ENCODE measurements at regions not wholly inside any gene's neighbourhood (a gene's known extent, or its start where the extent isn't known, plus 50 kb on each side); places are given as distances from the start of the nearest gene placed in this dataset.

DNA sequence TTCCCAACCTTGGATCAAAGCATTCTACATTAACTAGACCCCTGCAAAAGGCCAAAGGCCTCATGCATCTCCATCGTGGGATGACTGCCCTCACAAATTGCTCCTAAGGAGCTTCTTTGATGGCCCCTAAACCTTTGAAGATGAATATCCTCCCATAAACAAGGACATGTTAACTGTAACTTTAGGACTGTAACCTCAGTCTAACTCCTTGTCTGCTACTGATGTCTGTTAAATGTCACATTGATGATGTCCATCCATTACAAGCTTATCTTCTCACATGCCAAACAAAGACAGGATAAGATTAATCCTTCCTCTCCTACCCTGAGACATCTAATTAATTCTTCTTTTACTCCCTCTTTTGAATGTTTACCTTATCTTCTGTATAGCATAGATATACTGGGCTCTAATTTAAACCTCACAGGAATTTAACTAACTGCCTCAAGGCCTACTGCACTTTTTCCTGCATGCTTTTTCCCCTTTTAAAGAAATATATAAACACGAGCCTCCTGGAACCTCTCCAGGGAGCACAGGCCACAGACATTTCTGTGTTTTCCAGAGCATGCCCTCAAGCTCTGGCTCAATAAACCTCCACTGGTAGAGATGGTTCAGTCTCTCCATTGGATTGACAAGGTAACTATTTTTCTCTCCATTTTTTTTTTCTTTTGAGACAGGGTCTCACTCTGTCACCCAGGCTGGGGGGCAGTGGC, 90.6 kb upstream of the SLC25A48 start:
- TF ChIP-seq, protein P1, sequence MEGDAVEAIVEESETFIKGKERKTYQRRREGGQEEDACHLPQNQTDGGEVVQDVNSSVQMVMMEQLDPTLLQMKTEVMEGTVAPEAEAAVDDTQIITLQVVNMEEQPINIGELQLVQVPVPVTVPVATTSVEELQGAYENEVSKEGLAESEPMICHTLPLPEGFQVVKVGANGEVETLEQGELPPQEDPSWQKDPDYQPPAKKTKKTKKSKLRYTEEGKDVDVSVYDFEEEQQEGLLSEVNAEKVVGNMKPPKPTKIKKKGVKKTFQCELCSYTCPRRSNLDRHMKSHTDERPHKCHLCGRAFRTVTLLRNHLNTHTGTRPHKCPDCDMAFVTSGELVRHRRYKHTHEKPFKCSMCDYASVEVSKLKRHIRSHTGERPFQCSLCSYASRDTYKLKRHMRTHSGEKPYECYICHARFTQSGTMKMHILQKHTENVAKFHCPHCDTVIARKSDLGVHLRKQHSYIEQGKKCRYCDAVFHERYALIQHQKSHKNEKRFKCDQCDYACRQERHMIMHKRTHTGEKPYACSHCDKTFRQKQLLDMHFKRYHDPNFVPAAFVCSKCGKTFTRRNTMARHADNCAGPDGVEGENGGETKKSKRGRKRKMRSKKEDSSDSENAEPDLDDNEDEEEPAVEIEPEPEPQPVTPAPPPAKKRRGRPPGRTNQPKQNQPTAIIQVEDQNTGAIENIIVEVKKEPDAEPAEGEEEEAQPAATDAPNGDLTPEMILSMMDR (IDR thresholded peaks at IDR 0.05) = no peak
- TF ChIP-seq POLR2AphosphoS5 (IDR thresholded peaks at IDR 0.05; ENCODE audit: low read depth, low read length) = no peak

Data from Panc1 (cell line).